H1 (cell line): ENCODE measurements at regions not wholly inside any gene's neighbourhood (a gene's known extent, or its start where the extent isn't known, plus 50 kb on each side); places are given as distances from the start of the nearest gene placed in this dataset.

Experiments used
- CTCF ChIA-PET: fragments of 300-600 bp; sonication (Branson Sonifier 250); formaldehyde crosslinking; loops from one replicate; lab custom pipeline; 2021; ENCODE audit not compliant: partially characterized antibody; lab: Charles Lee
- POLR2A ChIA-PET: fragments of 300-600 bp; sonication (Branson Sonifier 250); formaldehyde crosslinking; loops from one replicate; lab custom pipeline; 2021; ENCODE audit warnings: inconsistent platforms; ENCODE audit not compliant: partially characterized antibody; lab: Charles Lee
- DNase-seq, 2 experiments: peaks; one replicate each; pipeline versions ENCODE4 v3.0.0 to v3.0.0-alpha.2; 2010 to 2022; ENCODE audit warnings: low spot score in 2 of 2, low read depth in 1 of 2, mixed read lengths in 1 of 2
- FAIRE-seq: peaks from 2 replicates; lab custom pipeline; 2011; peaks lifted over from hg19 to GRCh38; lab: Jason Lieb, UNC
- H2AFZ ChIP-seq: 2 replicates; pipeline ENCODE4 v1.8.1; 2012; ENCODE audit warnings: low read length, inconsistent platforms
- H2AK5ac ChIP-seq: 2 replicates; pipeline ENCODE4 v1.6.1; 2013; ENCODE audit warnings: low read depth, low read length
- H2BK120ac ChIP-seq: replicated peaks from 2 replicates; pipeline ENCODE3; 2013; ENCODE audit warnings: low read depth, low read length, inconsistent platforms
- H2BK12ac ChIP-seq: 2 replicates; pipeline ENCODE4 v1.6.1; 2013; ENCODE audit warnings: low read depth, low read length
- H2BK15ac ChIP-seq: 2 replicates; pipeline ENCODE4 v1.6.1; 2013; ENCODE audit warnings: low read length
- H2BK20ac ChIP-seq: 2 replicates; pipeline ENCODE4 v1.6.1; 2013; ENCODE audit warnings: low read length
- H2BK5ac ChIP-seq: 2 replicates; pipeline ENCODE4 v1.6.1; 2013; ENCODE audit warnings: low read depth, low read length
- H3K14ac ChIP-seq: 2 replicates; pipeline ENCODE4 v1.6.1; 2013; ENCODE audit warnings: inconsistent platforms; ENCODE audit not compliant: insufficient read length
- H3K18ac ChIP-seq: 2 replicates; pipeline ENCODE4 v1.6.1; 2013; ENCODE audit warnings: low read length; ENCODE audit errors: extremely low read depth
- H3K23ac ChIP-seq: 2 replicates; pipeline ENCODE4 v1.6.1; 2013; ENCODE audit warnings: inconsistent platforms; ENCODE audit not compliant: insufficient read length
- H3K23me2 ChIP-seq: 2 replicates; pipeline ENCODE4 v1.6.1; 2013; ENCODE audit warnings: low read depth, low read length
- H3K27ac ChIP-seq: 2 replicates; pipeline ENCODE4 v1.6.1; 2011; ENCODE audit warnings: low read depth, low read length, inconsistent platforms
- H3K27me3 ChIP-seq, 4 experiments: replicated peaks in 1 of 4; 1 replicate in 1 of 4; 2 replicates in 3 of 4; pipeline versions ENCODE4 v1.6.1 to v1.8.1; 2011 to 2013; ENCODE audit warnings: low read length in 3 of 4, mild to moderate bottlenecking in 3 of 4, inconsistent platforms in 2 of 4, mixed read lengths in 2 of 4, moderate library complexity in 1 of 4; ENCODE audit not compliant: control insufficient read depth in 3 of 4, insufficient read depth in 3 of 4; ENCODE audit errors: extremely low read depth in 1 of 4
- H3K36me3 ChIP-seq, 4 experiments: 2 replicates each; pipeline versions ENCODE4 v1.6.1 to v1.8.1; 2011 to 2013; ENCODE audit warnings: mild to moderate bottlenecking in 4 of 4, low read length in 3 of 4, moderate library complexity in 2 of 4, control low read depth in 1 of 4, inconsistent platforms in 1 of 4; ENCODE audit not compliant: insufficient read depth in 4 of 4, control insufficient read depth in 2 of 4
- H3K4ac ChIP-seq: replicated peaks from 2 replicates; pipeline ENCODE3; 2013; ENCODE audit warnings: low read length, low read depth, mixed read lengths, inconsistent platforms; ENCODE audit not compliant: insufficient read length
- H3K4me1 ChIP-seq, 4 experiments: replicated peaks in 1 of 4; 1 replicate in 1 of 4; 2 replicates in 3 of 4; pipeline versions ENCODE4 v1.6.1 to v1.8.1; 2011 to 2013; ENCODE audit warnings: low read length in 3 of 4, inconsistent platforms in 2 of 4, mixed read lengths in 1 of 4; ENCODE audit not compliant: insufficient read depth in 4 of 4, control insufficient read depth in 3 of 4
- H3K4me2 ChIP-seq, 2 experiments: 2 replicates each; pipeline versions ENCODE4 v1.6.1 to v1.8.1; 2011 to 2013; ENCODE audit warnings: low read depth in 2 of 2, low read length in 2 of 2, control low read depth in 1 of 2, inconsistent platforms in 1 of 2, mild to moderate bottlenecking in 1 of 2; ENCODE audit not compliant: insufficient read depth in 1 of 2
- H3K4me3 ChIP-seq, 4 experiments: fragments of 200-600, 300-600 bp in 1 of 4; sonication (generic), shearing (Covaris generic), sonication (Bioruptor Twin) in 1 of 4; 2 replicates each; pipeline versions ENCODE4 v1.5.1 to v1.8.1; 2011 to 2016; ENCODE audit warnings: low read length in 4 of 4, low read depth in 3 of 4, control low read depth in 2 of 4, inconsistent platforms in 2 of 4, mild to moderate bottlenecking in 2 of 4, mixed read lengths in 1 of 4, moderate library complexity in 1 of 4; ENCODE audit not compliant: insufficient read depth in 2 of 4; ENCODE audit errors: extremely low read depth in 1 of 4
- H3K56ac ChIP-seq: replicated peaks from 2 replicates; pipeline ENCODE3; 2013; ENCODE audit warnings: low read depth, mild to moderate bottlenecking, mixed read lengths, low read length, inconsistent platforms; ENCODE audit not compliant: insufficient read length
- H3K79me1 ChIP-seq: 2 replicates; pipeline ENCODE4 v1.6.1; 2013; ENCODE audit warnings: low read depth, low read length, control low read depth
- H3K79me2 ChIP-seq, 2 experiments: 2 replicates each; pipeline versions ENCODE4 v1.6.1 to v1.8.1; 2012 to 2013; ENCODE audit warnings: low read length in 2 of 2, mild to moderate bottlenecking in 2 of 2, inconsistent platforms in 1 of 2; ENCODE audit not compliant: insufficient read depth in 2 of 2, control insufficient read depth in 1 of 2
- H3K9ac ChIP-seq, 4 experiments: replicated peaks in 1 of 4; 1 replicate in 1 of 4; 2 replicates in 3 of 4; pipeline versions ENCODE4 v1.6.1 to v1.8.1; 2011 to 2013; ENCODE audit warnings: low read depth in 3 of 4, low read length in 3 of 4, control low read depth in 2 of 4, mild to moderate bottlenecking in 2 of 4, moderate library complexity in 2 of 4, inconsistent platforms in 1 of 4; ENCODE audit errors: extremely low read depth in 1 of 4
- H3K9me3 ChIP-seq, 2 experiments: 2 replicates each; pipeline versions ENCODE4 v1.6.1 to v1.8.1; 2012 to 2013; ENCODE audit warnings: mild to moderate bottlenecking in 2 of 2, moderate library complexity in 2 of 2, control low read depth in 1 of 2, inconsistent platforms in 1 of 2, low read depth in 1 of 2, low read length in 1 of 2, mixed read lengths in 1 of 2; ENCODE audit not compliant: insufficient read depth in 2 of 2
- H4K20me1 ChIP-seq, 2 experiments: replicated peaks in 1 of 2; 2 replicates each; pipeline versions ENCODE3 to v1.8.1; 2011 to 2013; ENCODE audit warnings: inconsistent platforms in 2 of 2, low read length in 2 of 2, mild to moderate bottlenecking in 1 of 2; ENCODE audit not compliant: insufficient read depth in 2 of 2, control insufficient read depth in 1 of 2
- H4K5ac ChIP-seq: 2 replicates; pipeline ENCODE4 v1.6.1; 2013; ENCODE audit warnings: low read length, low read depth, mixed read lengths, inconsistent platforms; ENCODE audit not compliant: insufficient read length
- H4K8ac ChIP-seq: 2 replicates; pipeline ENCODE4 v1.8.0; 2013; ENCODE audit warnings: mild to moderate bottlenecking, moderate library complexity, low read length, inconsistent platforms; ENCODE audit not compliant: insufficient read depth; ENCODE audit errors: extremely low read depth
- H4K91ac ChIP-seq: replicated peaks from 2 replicates; pipeline ENCODE3; 2013; ENCODE audit warnings: low read length, mixed read lengths, inconsistent platforms; ENCODE audit not compliant: insufficient read length
- ATF2 ChIP-seq: IDR thresholded peaks from 2 replicates; pipeline ENCODE4 v1.6.1; 2012; ENCODE audit warnings: low read length, inconsistent platforms
- E2F6 ChIP-seq: IDR thresholded peaks from 2 replicates; pipeline ENCODE4 v1.6.1; 2012; ENCODE audit warnings: inconsistent platforms
- EZH2 ChIP-seq: fragments of 200-600 bp; sonication (generic); IDR thresholded peaks from 2 replicates; pipeline ENCODE4 v1.7.1; 2012; ENCODE audit warnings: low read depth, mild to moderate bottlenecking, moderate library complexity, low read length, inconsistent platforms; ENCODE audit not compliant: severe bottlenecking
- GABPA ChIP-seq: IDR thresholded peaks from 2 replicates; pipeline ENCODE4 v1.6.1; 2011; ENCODE audit warnings: mild to moderate bottlenecking, low read length, moderate library complexity, borderline replicate concordance; ENCODE audit not compliant: insufficient read depth
- POLR2A ChIP-seq, 2 experiments: IDR thresholded peaks; 1 replicate in 1 of 2; 2 replicates in 1 of 2; pipeline ENCODE4 v1.6.1; 2011; ENCODE audit warnings: low read depth in 2 of 2, low read length in 2 of 2, mild to moderate bottlenecking in 2 of 2; ENCODE audit errors: control extremely low read depth in 1 of 2
- RAD21 ChIP-seq, 2 experiments: IDR thresholded peaks in 1 of 2; conservative IDR thresholded peaks in 1 of 2; 2 replicates each; pipeline ENCODE4 v1.6.1; 2011; ENCODE audit warnings: low read depth in 2 of 2, low read length in 2 of 2, improper control_type of control experiment in 1 of 2, inconsistent platforms in 1 of 2, mild to moderate bottlenecking in 1 of 2, moderate library complexity in 1 of 2
- RBBP5 ChIP-seq: IDR thresholded peaks from 2 replicates; pipeline ENCODE4 v1.7.1; 2012; ENCODE audit warnings: low read depth, mild to moderate bottlenecking, inconsistent platforms, low read length, moderate library complexity, borderline replicate concordance
- SAP30 ChIP-seq: fragments of 300-600 bp; sonication (generic); IDR thresholded peaks from 2 replicates; pipeline ENCODE4 v1.7.1; 2012; ENCODE audit warnings: low read length, moderate library complexity, mild to moderate bottlenecking, inconsistent platforms; ENCODE audit not compliant: insufficient read depth, insufficient replicate concordance
- SIN3A ChIP-seq, 2 experiments: IDR thresholded peaks in 1 of 2; conservative IDR thresholded peaks in 1 of 2; 2 replicates each; pipeline ENCODE4 v1.6.1; 2011 to 2012; ENCODE audit warnings: low read length in 2 of 2, improper control_type of control experiment in 1 of 2, low read depth in 1 of 2, mild to moderate bottlenecking in 1 of 2
- SP4 ChIP-seq: IDR thresholded peaks from 2 replicates; pipeline ENCODE4 v1.6.1; 2012; ENCODE audit warnings: low read length, inconsistent platforms
- TCF12 ChIP-seq: IDR thresholded peaks from 2 replicates; pipeline ENCODE4 v1.6.1; 2011; ENCODE audit warnings: low read depth, mild to moderate bottlenecking, low read length
- YY1 ChIP-seq: IDR thresholded peaks from 2 replicates; pipeline ENCODE4 v1.6.1; 2011; ENCODE audit warnings: low read depth, mild to moderate bottlenecking, low read length
- WGBS, 2 experiments: shearing (Covaris generic) in 1 of 2; methylation state at CpG; one replicate each; pipeline versions ENCODE4 v1.1.6 to v1.1.7; 2013 to 2015; ENCODE audit warnings: low lambda C conversion rate in 2 of 2, mixed read lengths in 2 of 2, inconsistent platforms in 1 of 2, low coverage in 1 of 2, missing lambda C conversion rate in 1 of 2; ENCODE audit not compliant: insufficient replicate concordance in 2 of 2, insufficient coverage in 1 of 2, insufficient read length in 1 of 2; ENCODE audit errors: extremely low coverage in 1 of 2, missing lambda C conversion rate in 1 of 2; 5-methylcytosine and 5-hydroxymethylcytosine counted together

DNA sequence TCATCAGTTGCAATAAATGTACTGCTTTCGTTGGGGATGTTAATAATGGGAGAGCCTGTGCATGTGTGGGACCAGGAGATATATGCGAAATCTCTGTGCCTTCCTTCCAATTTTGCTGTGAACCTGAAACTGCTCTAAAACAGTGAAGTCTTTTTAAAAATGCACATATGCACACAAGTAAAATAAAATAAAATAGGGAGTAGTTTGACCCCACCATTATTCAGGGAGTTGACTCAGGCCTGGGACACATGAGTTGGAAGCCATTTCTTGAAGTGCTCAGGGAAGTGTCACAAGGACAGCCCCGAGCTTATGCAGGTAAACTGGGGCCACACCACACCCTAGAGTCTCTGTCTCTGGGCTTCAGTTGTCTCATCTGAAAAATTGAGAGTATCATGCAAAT is 183.1 kb upstream of the POU2AF2 start:
- no peak overlapping the region for H3K4ac ChIP-seq
- H4K5ac ChIP-seq: no peak overlapping the region
- WGBS, 2 experiments: 96% methylated on average over 3 of the region's 3 CpGs; no CpG with 5 or more reads in 1 of the 2 experiments
- no peak overlapping the region for H2BK15ac ChIP-seq
- DNase-seq (no peak), FAIRE-seq (no peak)
- H3K23ac ChIP-seq: no peak overlapping the region
- H3K4me1 ChIP-seq: no peaks in the 10 kb centered on the region
- no peak overlapping the region for H3K4me2 ChIP-seq
- no peaks in the 10 kb centered on the region for H3K79me2 ChIP-seq
- no peak overlapping the region for H2BK12ac ChIP-seq
- H2AK5ac ChIP-seq: no peak overlapping the region
- ChIA-PET CTCF (no interaction called here), POLR2A (no interaction called here)
- H3K14ac ChIP-seq: no peak overlapping the region
- peaks cover 0 to 2% of the 10 kb centered on the region in 2 experiments; a peak in 1 of 4 replicates for H3K9me3 ChIP-seq
- H2BK20ac ChIP-seq: no peak overlapping the region
- H4K8ac ChIP-seq: no peak overlapping the region
- H4K91ac ChIP-seq: no peak overlapping the region
- H4K20me1 ChIP-seq: no peaks in the 10 kb centered on the region
- no peak overlapping the region for H3K27ac ChIP-seq
- no peak overlapping the region for H2BK120ac ChIP-seq
- H3K23me2 ChIP-seq: no peaks in the 10 kb centered on the region
- no peak overlapping the region for H3K4me3 ChIP-seq
- no peaks in the 10 kb centered on the region for H3K27me3 ChIP-seq
- no peak overlapping the region for H3K56ac ChIP-seq
- H2BK5ac ChIP-seq: no peak overlapping the region
- H3K18ac ChIP-seq: no peak overlapping the region
- H2AFZ ChIP-seq: no peak overlapping the region
- H3K36me3 ChIP-seq: no peaks in the 10 kb centered on the region
- H3K9ac ChIP-seq: no peak overlapping the region
- H3K79me1 ChIP-seq: no peaks in the 10 kb centered on the region
- TF ChIP-seq TCF12 (no peak), RAD21 (IDR thresholded peaks at IDR 0.05 in 1 of 2, conservative IDR thresholded peaks at IDR 0.05 in 1 of 2; ENCODE audit: low read depth in 2 of 2, low read length in 2 of 2) (no peak), ATF2 (no peak), SAP30 (no peak), RBBP5 (no peak), POLR2A (IDR thresholded peaks at IDR 0.05; ENCODE audit: control extremely low read depth in 1 of 2, low read depth in 2 of 2, low read length in 2 of 2) (no peak), SIN3A (conservative IDR thresholded peaks at IDR 0.05 in 1 of 2, IDR thresholded peaks at IDR 0.05 in 1 of 2; ENCODE audit: low read depth in 1 of 2, low read length in 2 of 2) (no peak), EZH2 (no peak), E2F6 (no peak), GABPA (no peak), SP4 (no peak), YY1 (no peak)
